Naive B cell (primary cell): ENCODE measurements at regions not wholly inside any gene's neighbourhood (a gene's known extent, or its start where the extent isn't known, plus 50 kb on each side); places are given as distances from the start of the nearest gene placed in this dataset.

Experiments used
- ATAC-seq, 2 donors: fragments of 150-1000 bp; cut with Tn5 transposase; 2 replicates each; pipeline ENCODE4 v1.10.0; 2021; ENCODE audit warnings: low read depth in 2 of 2, mild to moderate bottlenecking in 2 of 2, moderate library complexity in 2 of 2
- DNase-seq: peaks from one replicate; pipeline ENCODE4 v3.0.0; 2022
- H3K27ac Mint-ChIP-seq, 6 donors: one replicate each; pipeline ENCODE4 v1.8.0; 2020 to 2022; ENCODE audit warnings: mild to moderate bottlenecking in 6 of 6, mixed read lengths in 6 of 6, moderate library complexity in 5 of 6, inconsistent platforms in 2 of 6
- H3K27me3 Mint-ChIP-seq, 3 donors: one replicate each; pipeline ENCODE4 v1.8.0; 2021 to 2022; ENCODE audit warnings: mixed read lengths in 3 of 3, mild to moderate bottlenecking in 1 of 3
- H3K36me3 Mint-ChIP-seq, 2 donors: one replicate each; pipeline ENCODE4 v1.8.0; 2020 to 2022; ENCODE audit warnings: mixed read lengths in 2 of 2, inconsistent platforms in 1 of 2, mild to moderate bottlenecking in 1 of 2
- H3K4me1 Mint-ChIP-seq, 3 donors: one replicate each; pipeline ENCODE4 v1.8.0; 2020 to 2022; ENCODE audit warnings: mixed read lengths in 3 of 3, inconsistent platforms in 1 of 3, mild to moderate bottlenecking in 1 of 3, moderate library complexity in 1 of 3
- H3K4me3 Mint-ChIP-seq, 8 donors: one replicate each; pipeline ENCODE4 v1.8.0; 2020 to 2022; ENCODE audit warnings: mild to moderate bottlenecking in 8 of 8, mixed read lengths in 8 of 8, moderate library complexity in 8 of 8, inconsistent platforms in 2 of 8
- H3K9me3 Mint-ChIP-seq, 7 donors: one replicate each; pipeline ENCODE4 v1.8.0; 2020 to 2022; ENCODE audit warnings: mixed read lengths in 7 of 7, mild to moderate bottlenecking in 5 of 7, inconsistent platforms in 2 of 7, moderate library complexity in 1 of 7

DNA sequence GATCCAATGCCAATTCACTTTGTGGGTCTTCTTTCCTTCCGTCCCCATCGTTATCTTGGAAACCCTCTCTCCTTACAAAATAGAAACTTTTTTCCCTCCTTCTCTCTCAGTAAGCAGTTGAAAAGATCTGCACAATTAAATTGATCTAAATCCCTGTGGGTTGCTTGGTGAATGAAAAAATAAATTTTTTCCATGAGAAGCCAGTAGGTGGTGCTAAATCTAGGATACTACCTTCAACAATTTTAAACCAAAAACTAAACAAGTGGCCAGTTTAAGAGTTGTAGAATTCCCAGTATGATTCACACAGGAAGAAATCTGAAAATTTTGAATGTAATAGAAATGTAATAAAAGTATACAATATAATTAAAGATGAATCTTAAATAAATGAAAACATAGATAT lies 990.3 kb upstream of the ZNF722 start:
- Mint-ChIP-seq H3K27ac (no peak overlapping the region), H3K4me3 (no peak overlapping the region), H3K27me3 (no peaks in the 10 kb centered on the region), H3K4me1 (no peaks in the 10 kb centered on the region), H3K9me3 (peaks cover 2 to 17% (median 12%) of the 10 kb centered on the region in 7 donors), H3K36me3 (peaks cover 0 to 7% of the 10 kb centered on the region in 2 donors)
- ATAC-seq (no peak), DNase-seq (no peak)

DNA sequence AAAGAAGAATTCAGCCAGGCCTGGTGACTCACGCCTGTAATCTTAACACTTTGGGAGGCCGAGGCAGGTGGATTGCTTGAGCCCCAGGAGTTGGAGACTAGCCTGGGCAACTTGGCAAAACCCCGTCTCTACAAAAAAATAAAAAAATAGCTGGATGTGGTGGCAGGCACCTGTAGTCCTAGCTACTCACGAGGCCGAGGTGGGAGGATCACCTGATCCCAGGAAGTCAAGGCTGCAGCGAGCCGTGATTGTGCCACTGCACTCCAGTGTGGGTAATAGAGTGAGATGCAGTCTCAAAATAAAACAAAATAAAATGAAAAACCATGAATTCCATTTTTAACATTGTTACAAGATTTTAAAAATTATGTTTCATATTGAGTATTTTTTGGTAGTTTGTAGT lies 988.9 kb upstream of the ZNF722 start:
- Mint-ChIP-seq H3K27me3 (no peaks in the 10 kb centered on the region), H3K4me1 (peaks cover 0 to 1% (median 0%) of the 10 kb centered on the region in 3 donors), H3K27ac (no peak overlapping the region), H3K4me3 (no peak overlapping the region), H3K9me3 (peaks cover 0 to 18% (median 10%) of the 10 kb centered on the region in 7 donors), H3K36me3 (peaks cover 0 to 7% of the 10 kb centered on the region in 2 donors)
- no peak for DNase-seq
- no peak for ATAC-seq

DNA sequence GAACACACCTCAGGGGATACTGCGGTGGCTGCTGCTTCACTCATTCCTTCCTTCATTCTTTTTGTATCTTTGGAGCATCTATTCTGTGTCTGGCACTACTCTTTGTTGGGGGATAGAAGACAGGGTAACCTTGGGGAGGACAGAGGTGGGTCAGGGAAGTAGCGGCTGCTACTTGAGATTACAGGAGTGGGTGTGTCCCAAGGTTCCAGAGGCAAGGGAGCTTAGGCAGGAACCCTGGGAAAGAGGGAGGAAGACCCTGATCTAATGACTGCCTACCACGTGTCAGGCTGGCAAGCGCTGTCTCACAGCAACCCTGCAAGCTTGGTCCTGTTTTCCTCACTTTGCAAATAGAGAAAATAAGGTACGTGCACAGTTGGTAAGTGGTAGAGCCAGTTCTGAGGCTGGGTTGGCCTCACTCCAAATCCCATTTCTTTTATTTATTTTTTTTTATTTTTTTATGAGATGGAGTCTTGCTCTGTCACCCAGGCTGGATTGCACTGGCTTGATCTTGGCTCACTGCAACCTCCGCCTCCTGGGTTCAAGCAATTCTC lies 985.9 kb upstream of the ZNF722 start:
- Mint-ChIP-seq H3K27me3 (no peaks in the 10 kb centered on the region), H3K4me3 (no peak overlapping the region), H3K4me1 (peaks cover 0 to 3% (median 0%) of the 10 kb centered on the region in 3 donors), H3K36me3 (peaks cover 0 to 7% of the 10 kb centered on the region in 2 donors), H3K27ac (no peak overlapping the region), H3K9me3 (peaks cover 8 to 24% (median 20%) of the 10 kb centered on the region in 7 donors)
- ATAC-seq (no peak), DNase-seq (no peak)

DNA sequence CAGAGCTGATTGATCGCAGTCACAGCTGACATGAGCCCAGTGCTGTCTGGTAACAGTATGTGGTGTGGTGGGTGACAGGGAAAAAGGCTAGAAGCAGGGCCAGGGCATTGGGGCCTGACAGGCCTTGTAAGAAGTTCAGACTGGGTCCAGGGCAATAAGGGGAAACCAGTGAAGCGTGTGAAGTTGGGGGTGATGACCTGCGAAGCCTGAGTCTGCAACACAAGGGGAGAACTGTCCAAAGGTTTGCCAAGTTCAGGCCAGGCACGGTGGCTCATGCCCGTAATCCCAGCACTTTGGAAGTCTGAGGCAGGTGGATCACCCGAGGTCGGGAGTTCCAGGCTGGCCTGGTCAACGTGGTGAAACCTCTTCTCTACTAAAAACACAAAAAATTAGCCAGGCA lies 983.9 kb upstream of the ZNF722 start:
- Mint-ChIP-seq H3K4me1 (peaks cover 0 to 3% (median 0%) of the 10 kb centered on the region in 3 donors), H3K27me3 (no peaks in the 10 kb centered on the region)

DNA sequence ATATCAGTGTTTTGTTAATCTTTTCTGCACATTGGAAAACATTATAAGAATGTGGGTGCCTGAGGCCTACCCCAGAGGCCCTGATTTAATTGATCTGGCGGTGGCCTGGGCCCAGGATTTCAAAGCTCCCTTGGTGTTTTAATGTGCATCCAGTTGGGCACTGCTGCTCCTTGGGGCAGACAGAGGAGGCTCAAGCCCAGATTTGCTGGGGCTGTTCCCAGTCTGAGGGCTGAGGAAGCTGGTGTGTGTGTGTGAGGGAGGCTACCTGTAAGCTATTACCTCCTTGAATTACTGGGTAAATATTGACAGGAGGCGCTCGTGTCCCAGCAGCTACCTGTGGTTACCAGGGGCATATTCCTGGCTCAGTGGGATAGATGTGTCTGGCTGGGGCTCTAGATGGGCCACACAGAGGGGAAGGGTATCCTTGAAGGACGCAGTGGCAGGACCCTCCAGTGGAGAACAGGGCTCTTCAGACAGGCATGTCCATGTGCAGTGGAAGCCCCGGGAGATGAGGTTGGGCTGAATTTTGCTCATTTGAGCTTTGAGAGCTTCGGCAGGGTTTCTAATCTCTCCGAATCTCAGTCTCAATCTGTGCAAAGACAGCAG lies 975.4 kb upstream of the ZNF722 start:
- H3K27ac Mint-ChIP-seq = no peak overlapping the region

More for the DNA sequence above, 983.9 kb upstream of the ZNF722 start:
- no peak for DNase-seq
- no peak for ATAC-seq
- H3K36me3 Mint-ChIP-seq = peaks cover 0 to 7% of the 10 kb centered on the region in 2 donors
- no peak overlapping the region for H3K4me3 Mint-ChIP-seq
- peaks cover 12 to 26% (median 20%) of the 10 kb centered on the region in 7 donors for H3K9me3 Mint-ChIP-seq
- H3K27ac Mint-ChIP-seq = peak overlapping the region in 1 of 6 donors; percentile 91

DNA sequence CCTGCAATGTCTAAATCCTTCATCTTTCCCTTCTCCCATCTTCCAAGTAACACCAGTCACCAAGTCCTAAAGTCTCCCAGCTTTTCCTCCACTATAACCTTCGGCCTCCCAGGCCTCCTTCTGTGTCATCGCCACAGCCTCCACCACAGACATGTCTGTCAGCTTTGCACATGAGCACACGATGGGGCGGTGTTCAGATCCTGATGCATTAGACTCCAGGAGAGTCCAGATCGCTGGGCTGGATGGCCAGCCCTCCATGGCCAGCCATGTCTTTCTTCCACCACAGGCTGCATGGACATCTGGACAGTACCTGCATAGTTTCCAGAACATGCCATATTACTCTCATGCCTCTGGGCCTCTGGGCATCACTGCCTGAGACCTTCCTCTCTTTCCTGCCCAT lies 974.2 kb upstream of the ZNF722 start:
- Mint-ChIP-seq H3K4me1 (no peaks in the 10 kb centered on the region), H3K27ac (peak overlapping the region in 1 of 6 donors; percentile 5), H3K36me3 (peaks cover 0 to 9% of the 10 kb centered on the region in 2 donors), H3K4me3 (no peak overlapping the region), H3K27me3 (no peaks in the 10 kb centered on the region), H3K9me3 (peaks cover 8 to 52% (median 24%) of the 10 kb centered on the region in 7 donors)
- DNase-seq (no peak), ATAC-seq (no peak)

More for the DNA sequence above, 975.4 kb upstream of the ZNF722 start:
- no peak for ATAC-seq
- Mint-ChIP-seq H3K4me3 (no peak overlapping the region), H3K36me3 (peaks cover 0 to 9% of the 10 kb centered on the region in 2 donors), H3K27me3 (no peaks in the 10 kb centered on the region), H3K4me1 (no peaks in the 10 kb centered on the region), H3K9me3 (peaks cover 2 to 43% (median 26%) of the 10 kb centered on the region in 7 donors)
- no peak for DNase-seq

DNA sequence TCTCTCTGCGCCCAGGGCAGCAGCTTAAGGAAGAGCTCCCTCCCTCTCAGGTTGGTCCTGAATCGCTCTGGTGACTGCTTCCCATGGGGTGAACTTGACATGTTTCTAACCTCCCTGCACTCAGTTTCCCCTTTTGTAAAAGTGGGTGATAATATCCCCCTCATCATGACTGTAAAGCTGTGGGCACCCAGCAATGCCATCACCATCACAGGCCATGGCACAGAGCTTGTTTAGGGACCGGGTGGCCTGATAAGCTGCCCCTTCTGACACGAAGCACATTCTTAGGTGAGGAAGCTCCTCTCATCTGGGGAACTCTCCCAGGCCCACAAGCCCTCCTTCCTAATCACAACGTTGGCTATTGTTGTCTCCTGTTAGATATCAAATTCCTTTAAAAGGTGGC lies 972.8 kb upstream of the ZNF722 start:
- Mint-ChIP-seq H3K27me3 (no peaks in the 10 kb centered on the region), H3K4me1 (no peaks in the 10 kb centered on the region), H3K27ac (no peak overlapping the region), H3K4me3 (no peak overlapping the region), H3K36me3 (peaks cover 0 to 9% of the 10 kb centered on the region in 2 donors), H3K9me3 (peaks cover 12 to 62% (median 26%) of the 10 kb centered on the region in 7 donors)
- no peak for ATAC-seq
- DNase-seq = no peak

DNA sequence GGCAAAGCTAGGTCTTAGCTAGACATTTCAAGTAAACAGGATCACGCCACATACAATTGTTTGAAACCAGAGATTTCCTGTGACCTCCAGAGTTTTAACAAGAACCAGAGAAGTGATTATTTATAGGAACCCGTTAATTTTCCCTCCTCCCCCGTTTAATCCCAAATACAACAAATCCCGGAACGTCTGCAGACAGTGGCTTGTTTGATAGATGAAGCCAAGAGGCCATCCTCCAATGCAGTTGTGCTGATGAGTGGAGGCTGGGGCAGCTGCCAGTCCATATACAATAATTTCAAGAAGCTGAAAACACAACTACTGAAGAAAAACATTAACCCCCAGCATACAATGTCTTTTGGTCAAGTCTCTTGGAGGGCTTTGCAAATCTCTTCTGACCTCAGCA lies 971.6 kb upstream of the ZNF722 start:
- Mint-ChIP-seq H3K36me3 (peaks cover 0 to 9% of the 10 kb centered on the region in 2 donors), H3K27me3 (no peaks in the 10 kb centered on the region), H3K4me3 (no peak overlapping the region), H3K4me1 (no peaks in the 10 kb centered on the region), H3K27ac (no peak overlapping the region), H3K9me3 (peaks cover 14 to 71% (median 31%) of the 10 kb centered on the region in 7 donors)
- DNase-seq = no peak
- ATAC-seq = no peak

DNA sequence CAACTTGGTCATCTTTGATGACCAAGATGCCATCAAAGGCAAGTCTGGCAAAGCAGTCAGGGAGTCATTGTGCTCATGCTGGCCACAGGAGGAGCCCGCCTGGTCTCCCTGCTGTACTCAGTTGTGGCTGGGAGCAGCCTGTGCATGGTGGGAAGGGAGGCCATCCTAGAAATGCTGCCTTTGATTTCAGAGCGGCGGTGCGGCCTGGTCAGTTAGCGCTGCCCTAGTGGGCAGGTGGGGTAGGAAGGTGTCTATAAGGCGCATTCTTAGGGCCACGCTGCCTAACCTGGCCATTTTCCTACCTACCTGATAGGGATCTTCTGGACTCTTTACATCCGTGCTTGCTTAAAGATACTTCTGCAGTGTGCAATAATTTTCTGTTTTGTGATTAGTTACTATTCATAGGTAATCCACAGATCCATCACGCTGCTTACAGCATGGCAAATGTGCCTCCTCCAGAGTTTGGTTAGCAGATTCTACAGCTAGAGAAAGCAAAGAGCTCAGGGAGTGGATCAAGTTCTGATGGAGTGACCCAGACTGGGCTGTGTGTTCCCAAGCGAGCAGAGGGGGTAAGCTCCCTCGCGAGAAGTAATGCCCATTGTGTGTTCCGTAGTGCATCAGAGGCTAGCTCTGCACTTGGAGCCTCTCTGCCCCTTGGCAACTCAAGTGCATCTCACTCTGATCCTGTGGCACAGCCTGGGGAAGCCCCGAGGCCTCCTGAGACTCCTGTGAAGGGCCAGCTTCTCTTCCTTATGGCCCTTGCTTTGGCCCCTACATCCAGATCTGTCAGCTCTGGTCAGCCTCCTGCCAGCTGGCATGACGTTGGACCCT lies 970.1 kb upstream of the ZNF722 start:
- H3K27me3 Mint-ChIP-seq = no peaks in the 10 kb centered on the region
- no peak for ATAC-seq
- H3K9me3 Mint-ChIP-seq = peaks cover 16 to 74% (median 31%) of the 10 kb centered on the region in 7 donors
- no peak for DNase-seq
- H3K4me3 Mint-ChIP-seq = no peak overlapping the region
- peaks cover 0 to 9% of the 10 kb centered on the region in 2 donors for H3K36me3 Mint-ChIP-seq
- no peaks in the 10 kb centered on the region for H3K4me1 Mint-ChIP-seq
- no peak overlapping the region for H3K27ac Mint-ChIP-seq

DNA sequence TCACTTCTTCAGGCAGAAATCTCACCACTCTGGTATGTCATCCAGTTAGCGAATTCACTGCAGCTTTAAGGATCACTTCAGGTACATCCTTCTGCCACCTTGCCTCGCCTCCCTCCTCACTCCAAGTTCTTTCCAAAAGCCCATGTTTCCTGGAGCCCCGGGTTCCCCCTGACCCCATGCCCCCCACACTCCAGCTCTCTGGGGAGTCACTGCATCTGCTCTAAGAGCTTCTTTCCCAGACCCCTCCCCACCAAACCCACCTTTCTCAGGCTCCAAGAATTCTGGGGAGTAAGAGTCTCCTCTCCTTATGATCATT lies 969.5 kb upstream of the ZNF722 start:
- Mint-ChIP-seq H3K9me3 (peaks cover 17 to 73% (median 30%) of the 10 kb centered on the region in 7 donors), H3K4me3 (no peak overlapping the region), H3K27ac (no peak overlapping the region), H3K36me3 (peaks cover 0 to 5% of the 10 kb centered on the region in 2 donors), H3K4me1 (no peaks in the 10 kb centered on the region), H3K27me3 (no peaks in the 10 kb centered on the region)
- DNase-seq (no peak), ATAC-seq (no peak)

DNA sequence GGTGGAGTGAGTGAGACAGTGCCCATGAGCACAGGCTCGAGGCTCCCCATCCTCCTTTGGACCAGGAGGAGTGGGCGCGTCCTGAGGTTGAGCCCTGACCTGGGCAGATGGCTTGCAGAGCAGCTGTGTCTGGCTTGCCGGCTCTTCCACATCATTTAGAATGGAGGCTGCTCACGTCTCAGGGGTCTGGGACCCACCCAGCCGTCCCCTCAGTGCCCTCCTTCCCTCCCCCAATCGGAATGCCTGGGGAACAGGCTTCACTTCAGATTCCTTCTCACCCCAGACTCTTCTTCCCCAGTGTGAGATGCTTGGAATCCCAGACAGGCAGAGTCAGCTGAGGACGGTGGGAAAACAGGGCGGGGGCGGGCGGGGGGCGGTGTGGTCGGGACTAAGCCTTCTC lies 968.6 kb upstream of the ZNF722 start:
- Mint-ChIP-seq H3K4me3 (no peak overlapping the region), H3K36me3 (no peaks in the 10 kb centered on the region), H3K9me3 (peaks cover 17 to 65% (median 29%) of the 10 kb centered on the region in 7 donors), H3K27ac (no peak overlapping the region), H3K4me1 (no peaks in the 10 kb centered on the region), H3K27me3 (no peaks in the 10 kb centered on the region)
- ATAC-seq (no peak), DNase-seq (no peak)

DNA sequence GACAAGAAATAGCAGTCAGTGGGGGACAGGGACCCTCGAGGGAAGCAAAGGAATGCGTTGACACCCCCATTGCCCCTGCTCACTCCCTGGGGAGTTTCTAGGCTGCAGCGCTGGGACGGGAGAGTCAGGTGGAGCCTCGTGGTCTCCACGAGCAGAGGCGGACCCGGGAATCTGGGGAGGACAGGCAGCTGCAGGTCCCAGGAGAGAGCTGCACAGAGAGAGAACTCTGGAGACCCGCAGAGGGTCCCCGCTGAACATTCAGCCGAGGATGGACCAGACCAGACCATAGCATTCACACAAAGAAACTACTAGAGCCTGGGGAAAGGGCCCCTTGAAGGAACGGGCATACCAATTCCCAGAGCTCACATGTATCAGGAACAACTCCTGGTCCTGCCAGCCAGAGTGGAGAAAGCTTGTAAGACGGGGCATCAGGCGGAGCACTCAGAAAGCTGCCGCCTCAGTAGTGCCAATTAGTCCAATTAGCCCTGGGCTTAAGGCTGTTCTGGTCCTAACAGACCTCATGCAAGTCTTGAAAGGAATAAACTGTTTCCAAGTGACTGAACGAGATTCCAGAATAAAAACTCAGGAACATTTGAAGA lies 966.7 kb upstream of the ZNF722 start:
- no peaks in the 10 kb centered on the region for H3K36me3 Mint-ChIP-seq

DNA sequence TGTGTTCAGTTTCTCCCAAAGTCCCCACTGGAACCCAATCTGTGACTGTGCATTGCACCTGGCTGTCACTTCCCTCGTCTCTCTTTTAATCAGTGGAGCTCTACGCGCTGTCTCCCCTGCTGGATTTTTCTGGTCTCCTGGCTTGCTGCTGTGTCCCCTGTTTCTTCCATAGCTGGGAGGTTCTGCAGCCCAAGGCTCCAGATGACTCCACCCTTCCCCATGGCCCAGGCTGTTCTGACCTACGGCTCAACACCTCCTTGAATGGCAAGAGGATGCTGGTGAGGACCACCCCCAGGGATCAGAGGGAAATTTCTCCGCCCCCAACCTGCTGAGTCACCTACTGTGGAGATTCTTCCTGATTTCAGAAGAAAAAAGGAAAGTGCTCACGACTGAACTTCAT lies 961.4 kb upstream of the ZNF722 start:
- Mint-ChIP-seq H3K9me3 (peaks cover 20 to 60% (median 36%) of the 10 kb centered on the region in 7 donors), H3K4me1 (no peaks in the 10 kb centered on the region), H3K4me3 (no peak overlapping the region), H3K27ac (no peak overlapping the region), H3K36me3 (peaks cover 0 to 16% of the 10 kb centered on the region in 2 donors), H3K27me3 (no peaks in the 10 kb centered on the region)
- no peak for ATAC-seq
- DNase-seq = no peak

More for the DNA sequence above, 966.7 kb upstream of the ZNF722 start:
- Mint-ChIP-seq H3K27ac (no peak overlapping the region), H3K27me3 (no peaks in the 10 kb centered on the region), H3K4me1 (no peaks in the 10 kb centered on the region), H3K4me3 (no peak overlapping the region), H3K9me3 (peaks cover 23 to 69% (median 37%) of the 10 kb centered on the region in 7 donors)
- ATAC-seq (no peak), DNase-seq (no peak)
